ENCODE measurements at regions not wholly inside any gene's neighbourhood (a gene's known extent, or its start where the extent isn't known, plus 50 kb on each side); places are given as distances from the start of the nearest gene placed in this dataset.
"Not testable (repeated sequence)": the region's sequence is repeated elsewhere in the genome, so short reads cannot be mapped to it uniquely, and the experiment has no call there.

DNA sequence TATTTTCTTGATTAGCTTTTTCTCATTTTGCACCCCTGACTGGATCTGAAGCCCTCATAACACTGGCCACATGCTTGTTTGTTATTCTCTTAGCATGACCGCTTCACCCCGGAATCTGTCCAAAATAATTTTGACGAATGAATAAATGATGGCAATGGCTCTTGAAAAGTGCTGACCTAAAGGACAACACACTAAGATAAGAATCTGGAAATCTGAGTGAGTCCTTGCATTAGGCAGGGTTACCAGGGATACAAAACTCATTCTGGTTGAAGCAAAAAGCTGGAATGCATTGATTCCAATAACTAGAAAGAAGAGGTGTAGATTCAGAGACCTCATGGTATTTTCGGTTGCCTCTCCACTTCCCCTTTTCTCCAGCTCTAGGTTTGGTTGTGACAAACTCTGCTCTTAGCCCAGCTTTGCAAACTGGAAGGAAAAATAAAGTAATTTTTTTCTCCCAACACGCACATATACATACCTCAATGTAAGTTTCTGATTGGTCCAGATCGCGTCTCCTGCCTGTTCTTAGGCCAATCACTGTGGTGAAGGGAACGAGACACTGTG is 157.4 kb downstream of the SKIDA1 start:
- H3K27me3 ChIP-seq (replicated peaks; ENCODE audit: insufficient read depth): no peaks in the 10 kb centered on the region
- H3K4me3 ChIP-seq: no peak overlapping the region
- TF ChIP-seq POLR2AphosphoS5 (IDR thresholded peaks at IDR 0.05) (no peak), CTCF (IDR thresholded peaks at IDR 0.05) (no peak)
- 88% methylated on average over 8 of the region's 8 CpGs for WGBS
- no peaks in the 10 kb centered on the region for H3K4me1 ChIP-seq (replicated peaks)
- no peak overlapping the region for H3K27ac ChIP-seq
- no peak for DNase-seq (ENCODE audit: low spot score)
- H3K36me3 ChIP-seq: no peaks in the 10 kb centered on the region
- no peaks in the 10 kb centered on the region for H3K9me3 ChIP-seq
- intact Hi-C loops (cut with DNase I): no loop called here

GRCh38 chr10:21366108-21366507 is 159.4 kb downstream of the SKIDA1 start:
- H3K27ac ChIP-seq; intact Hi-C loops (cut with DNase I); DNase-seq (ENCODE audit: low spot score); H3K4me3 ChIP-seq; H3K4me1 ChIP-seq (replicated peaks); H3K9me3 ChIP-seq; H3K27me3 ChIP-seq (replicated peaks; ENCODE audit: insufficient read depth); H3K36me3 ChIP-seq: not testable (repeated sequence)
- 87% methylated on average over 6 of the region's 6 CpGs for WGBS

GRCh38 chr10:21364196-21365114 is 161.0 kb downstream of the SKIDA1 start:
- DNase-seq (ENCODE audit: low spot score): no peak
- intact Hi-C loops (cut with DNase I): no loop called here
- TF ChIP-seq POLR2AphosphoS5 (IDR thresholded peaks at IDR 0.05) (no peak), CTCF (IDR thresholded peaks at IDR 0.05) (no peak), POLR2A (IDR thresholded peaks at IDR 0.05) (no peak)
- Histone ChIP-seq H3K36me3 (no peaks in the 10 kb centered on the region), H3K27ac (no peak overlapping the region), H3K4me1 (replicated peaks) (no peaks in the 10 kb centered on the region), H3K4me3 (no peak overlapping the region), H3K27me3 (replicated peaks; ENCODE audit: insufficient read depth) (no peaks in the 10 kb centered on the region), H3K9me3 (no peaks in the 10 kb centered on the region)
- 70% methylated on average over 11 of the region's 11 CpGs for WGBS

- TF ChIP-seq CTCF (IDR thresholded peaks at IDR 0.05): no peak
- 72% methylated on average over 3 of the region's 3 CpGs for WGBS
- intact Hi-C loops (cut with DNase I): no loop called here
- Histone ChIP-seq H3K9me3 (no peaks in the 10 kb centered on the region), H3K27ac (no peak overlapping the region), H3K36me3 (no peaks in the 10 kb centered on the region), H3K27me3 (replicated peaks; ENCODE audit: insufficient read depth) (no peaks in the 10 kb centered on the region), H3K4me3 (no peak overlapping the region), H3K4me1 (replicated peaks) (no peaks in the 10 kb centered on the region)
- no peak for DNase-seq (ENCODE audit: low spot score)
Observed at GRCh38 chr10:21363731-21364104, 161.8 kb downstream of the SKIDA1 start.

GRCh38 chr10:21363092-21363730 is 162.3 kb downstream of the SKIDA1 start:
- intact Hi-C loops (cut with DNase I): no loop called here
- Histone ChIP-seq H3K4me3 (no peak overlapping the region), H3K36me3 (no peaks in the 10 kb centered on the region), H3K27ac (no peak overlapping the region), H3K4me1 (replicated peaks) (no peaks in the 10 kb centered on the region), H3K27me3 (replicated peaks; ENCODE audit: insufficient read depth) (no peaks in the 10 kb centered on the region), H3K9me3 (no peaks in the 10 kb centered on the region)
- TF ChIP-seq CTCF (IDR thresholded peaks at IDR 0.05): no peak
- no peak for TF ChIP-seq POLR2AphosphoS5 (IDR thresholded peaks at IDR 0.05)
- TF ChIP-seq POLR2A (IDR thresholded peaks at IDR 0.05): no peak
- no peak for DNase-seq (ENCODE audit: low spot score)
- 37% methylated on average over 4 of the region's 4 CpGs for WGBS
